ENCODE measurements at regions not wholly inside any gene's neighbourhood (a gene's known extent, or its start where the extent isn't known, plus 50 kb on each side); places are given as distances from the start of the nearest gene placed in this dataset.

- TF ChIP-seq CTCF (IDR thresholded peaks at IDR 0.05 in 8 of 11, conservative IDR thresholded peaks at IDR 0.05 in 3 of 11) = no peak
- TF ChIP-seq POLR2A (IDR thresholded peaks at IDR 0.05) = no peak
- TF ChIP-seq POLR2AphosphoS5 (IDR thresholded peaks at IDR 0.05) = no peak
Observed at GRCh38 chr2:132279344-132279743, 117.6 kb upstream of the ANKRD30BL start.

Measured in spleen (tissue), 7 donors.